ENCODE measurements at regions not wholly inside any gene's neighbourhood (a gene's known extent, or its start where the extent isn't known, plus 50 kb on each side); places are given as distances from the start of the nearest gene placed in this dataset.

DNA sequence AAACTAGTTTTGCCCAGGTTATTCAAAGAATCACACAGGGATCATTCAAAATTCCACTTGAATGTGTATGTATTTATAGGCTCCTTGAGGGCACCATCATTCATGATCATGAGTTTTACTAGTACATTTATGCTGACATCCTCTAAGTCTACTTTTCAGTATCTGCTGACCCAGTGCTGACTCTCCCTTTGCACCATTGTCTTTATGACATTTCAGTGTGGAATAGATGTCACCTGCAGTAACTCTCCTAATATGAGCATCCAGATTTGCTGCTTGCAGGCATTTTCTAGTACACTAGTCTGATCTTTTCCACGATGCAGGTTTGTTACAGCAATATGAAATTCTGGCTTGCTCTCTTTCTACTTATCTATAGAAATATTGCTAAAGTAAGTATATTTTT, 1603.5 kb downstream of the SI start:
- DNase-seq (ENCODE audit: low read depth) = no peak
- TF ChIP-seq, protein P1, sequence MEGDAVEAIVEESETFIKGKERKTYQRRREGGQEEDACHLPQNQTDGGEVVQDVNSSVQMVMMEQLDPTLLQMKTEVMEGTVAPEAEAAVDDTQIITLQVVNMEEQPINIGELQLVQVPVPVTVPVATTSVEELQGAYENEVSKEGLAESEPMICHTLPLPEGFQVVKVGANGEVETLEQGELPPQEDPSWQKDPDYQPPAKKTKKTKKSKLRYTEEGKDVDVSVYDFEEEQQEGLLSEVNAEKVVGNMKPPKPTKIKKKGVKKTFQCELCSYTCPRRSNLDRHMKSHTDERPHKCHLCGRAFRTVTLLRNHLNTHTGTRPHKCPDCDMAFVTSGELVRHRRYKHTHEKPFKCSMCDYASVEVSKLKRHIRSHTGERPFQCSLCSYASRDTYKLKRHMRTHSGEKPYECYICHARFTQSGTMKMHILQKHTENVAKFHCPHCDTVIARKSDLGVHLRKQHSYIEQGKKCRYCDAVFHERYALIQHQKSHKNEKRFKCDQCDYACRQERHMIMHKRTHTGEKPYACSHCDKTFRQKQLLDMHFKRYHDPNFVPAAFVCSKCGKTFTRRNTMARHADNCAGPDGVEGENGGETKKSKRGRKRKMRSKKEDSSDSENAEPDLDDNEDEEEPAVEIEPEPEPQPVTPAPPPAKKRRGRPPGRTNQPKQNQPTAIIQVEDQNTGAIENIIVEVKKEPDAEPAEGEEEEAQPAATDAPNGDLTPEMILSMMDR (conservative IDR thresholded peaks at IDR 0.05; ENCODE audit: low read length) = no peak
- H3K4me3 ChIP-seq (ENCODE audit: low read length) = no peak overlapping the region

DNA sequence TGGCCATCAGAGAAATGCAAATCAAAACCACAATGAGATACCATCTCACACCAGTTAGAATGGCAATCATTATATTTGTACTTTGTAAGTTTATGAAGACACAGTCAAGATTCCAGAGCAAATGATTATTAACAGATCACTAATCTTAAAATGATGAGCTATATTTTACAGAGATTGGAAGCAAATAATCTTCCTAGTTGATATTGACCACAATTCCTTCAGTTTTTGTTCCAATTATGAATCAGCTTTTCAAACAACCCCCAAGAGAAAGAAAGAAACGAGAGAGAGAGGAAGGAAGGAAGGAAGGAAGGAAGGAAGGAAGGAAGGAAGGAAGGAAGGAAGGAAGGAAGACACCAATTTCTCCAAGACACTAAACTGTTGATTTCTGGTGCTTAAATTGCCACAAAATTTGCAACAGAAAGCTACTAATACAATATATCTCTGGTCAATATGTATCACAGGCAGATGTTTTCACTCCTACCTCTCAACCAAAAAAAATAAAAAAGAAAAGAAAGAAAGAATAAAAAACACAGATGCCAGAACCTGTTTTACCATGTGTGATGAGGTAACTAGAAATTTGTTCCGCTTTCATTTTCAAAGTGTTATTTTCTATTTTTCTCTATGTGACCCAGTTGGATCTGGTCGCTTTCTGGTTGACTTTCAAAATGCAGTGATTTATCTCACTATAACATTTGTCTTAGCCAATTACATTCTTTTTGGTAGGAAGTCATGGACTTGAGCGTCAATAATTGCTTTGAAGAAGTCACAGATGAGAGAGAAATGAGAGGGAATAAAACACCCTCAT, 1609.6 kb downstream of the SI start:
- no peak for DNase-seq (ENCODE audit: low read depth)
- H3K4me3 ChIP-seq (ENCODE audit: low read length) = no peak overlapping the region
- TF ChIP-seq, protein P1 (conservative IDR thresholded peaks at IDR 0.05; ENCODE audit: low read length) = no peak

DNA sequence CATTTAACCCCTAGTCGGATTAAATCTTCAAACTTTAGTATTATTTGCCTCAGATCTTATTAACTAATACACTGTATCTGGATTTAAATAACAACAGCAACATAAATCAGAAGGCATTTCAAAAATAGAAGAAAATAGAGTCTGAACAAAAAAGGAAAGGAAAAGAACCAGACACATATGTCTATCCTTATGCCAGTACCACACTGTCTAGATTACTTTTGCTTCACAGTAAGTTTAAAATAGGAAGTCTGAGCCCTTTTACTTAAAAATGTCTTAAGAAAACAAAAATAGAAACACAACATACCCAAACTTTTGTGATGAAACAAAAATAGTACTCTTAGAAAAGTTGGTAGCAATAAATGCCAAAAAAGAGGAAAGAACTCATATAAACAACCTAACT, 1615.8 kb downstream of the SI start:
- TF ChIP-seq, protein P1 (conservative IDR thresholded peaks at IDR 0.05; ENCODE audit: low read length) = no peak
- DNase-seq (ENCODE audit: low read depth) = no peak
- no peak overlapping the region for H3K4me3 ChIP-seq (ENCODE audit: low read length)

DNA sequence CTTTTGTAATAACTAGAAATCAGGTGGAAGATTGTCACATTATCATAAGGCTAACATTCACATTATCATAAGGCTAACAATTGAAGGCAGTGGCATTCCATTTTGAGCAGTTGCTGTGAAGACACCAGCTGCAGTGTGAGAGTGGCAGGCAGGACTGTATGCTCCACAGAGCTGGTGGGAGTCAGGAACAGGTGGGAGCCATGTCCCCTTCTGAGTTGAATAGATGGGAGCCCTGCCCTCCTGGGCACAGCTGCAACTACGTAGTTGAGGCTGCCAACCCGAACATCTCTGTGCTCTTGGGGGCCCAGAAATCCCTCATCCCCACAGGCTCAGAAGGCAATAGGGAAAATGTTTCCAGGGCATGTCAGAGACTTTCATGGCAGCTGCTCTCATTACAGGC, 1627.6 kb downstream of the SI start:
- DNase-seq (ENCODE audit: low read depth) = no peak
- TF ChIP-seq, protein P1 (conservative IDR thresholded peaks at IDR 0.05; ENCODE audit: low read length) = no peak
- H3K4me3 ChIP-seq (ENCODE audit: low read length) = no peak overlapping the region

DNA sequence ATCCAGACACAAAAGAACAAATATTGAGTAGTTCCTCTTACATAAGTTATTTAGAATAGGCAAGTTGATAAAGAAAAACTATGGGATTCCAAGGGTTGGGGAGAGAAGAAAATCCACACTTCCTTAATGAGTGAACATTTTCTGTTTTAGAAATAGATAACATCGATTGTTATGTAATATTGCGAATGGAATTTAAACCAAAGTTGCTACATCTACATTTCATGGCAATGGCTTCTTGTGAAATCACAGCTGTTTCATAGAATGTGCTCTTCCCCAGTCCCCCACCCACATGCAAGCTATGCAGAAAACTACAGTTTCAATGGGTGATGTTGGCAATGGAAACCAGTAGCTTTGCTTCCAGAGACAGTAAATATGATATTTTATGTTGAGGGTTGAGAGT, 1639.5 kb downstream of the SI start:
- no peak overlapping the region for H3K4me3 ChIP-seq (ENCODE audit: low read length)
- TF ChIP-seq, protein P1 (conservative IDR thresholded peaks at IDR 0.05; ENCODE audit: low read length) = no peak
- DNase-seq (ENCODE audit: low read depth) = no peak

DNA sequence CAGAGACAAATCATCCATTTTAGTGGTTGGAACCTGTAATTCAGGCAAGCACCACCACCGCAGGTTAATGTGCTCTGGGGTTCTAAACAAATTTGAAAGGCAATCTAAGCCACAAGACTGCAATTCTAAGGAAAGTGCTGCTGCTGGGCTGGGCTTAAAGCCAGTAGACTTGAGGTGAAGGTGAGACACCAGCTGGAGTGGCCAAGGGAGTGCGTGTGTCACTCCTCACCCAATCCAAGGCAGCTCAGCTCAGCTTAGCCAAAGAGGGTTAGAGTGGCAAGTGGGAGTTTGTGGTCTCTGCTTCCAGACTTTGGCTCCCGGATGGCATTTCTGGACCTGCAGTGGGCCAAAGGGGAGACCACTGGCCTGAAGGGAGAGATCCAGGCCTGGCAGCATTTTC, 1655.6 kb downstream of the SI start:
- TF ChIP-seq, protein P1 (conservative IDR thresholded peaks at IDR 0.05; ENCODE audit: low read length) = no peak
- no peak for DNase-seq (ENCODE audit: low read depth)
- H3K4me3 ChIP-seq (ENCODE audit: low read length) = no peak overlapping the region

DNA sequence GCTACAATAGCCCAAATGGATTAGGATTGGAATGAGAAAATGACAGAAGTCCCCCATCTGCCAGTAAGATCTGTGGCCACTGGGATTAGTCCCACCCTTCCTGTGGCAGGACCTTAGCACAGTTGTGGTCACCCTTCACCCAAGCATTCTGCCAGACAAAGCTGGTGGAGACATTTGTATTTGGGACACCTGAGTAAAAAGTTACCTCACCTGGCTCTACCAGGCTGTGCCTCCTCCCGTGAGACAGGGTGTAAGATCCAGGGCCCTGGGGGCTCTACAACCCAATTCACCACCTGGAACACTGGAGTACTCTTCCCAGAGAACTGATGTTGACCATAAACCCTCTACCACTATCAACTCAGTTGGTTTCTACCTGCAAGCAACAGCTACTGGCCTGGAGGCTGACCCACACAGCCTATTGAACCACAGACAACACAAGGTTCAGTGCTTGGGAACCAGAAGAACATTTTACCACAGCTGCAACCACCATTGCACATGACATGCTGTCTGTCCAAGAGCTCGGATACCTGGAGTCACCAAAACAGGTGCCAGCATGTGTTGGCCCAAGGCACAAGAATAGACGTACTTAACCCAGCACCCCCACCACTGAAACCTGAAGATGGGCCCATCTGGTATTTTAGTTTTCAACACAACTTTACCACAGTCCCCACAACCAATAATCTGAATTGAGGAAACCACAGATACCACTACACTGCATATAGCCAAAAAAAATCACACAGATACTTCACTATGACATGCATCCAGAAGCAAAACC, 1686.7 kb downstream of the SI start:
- DNase-seq (ENCODE audit: low read depth) = no peak
- H3K4me3 ChIP-seq (ENCODE audit: low read length) = no peak overlapping the region
- TF ChIP-seq, protein P1 (conservative IDR thresholded peaks at IDR 0.05; ENCODE audit: low read length) = no peak
